ENCODE measurements at regions not wholly inside any gene's neighbourhood (a gene's known extent, or its start where the extent isn't known, plus 50 kb on each side); places are given as distances from the start of the nearest gene placed in this dataset.

DNA sequence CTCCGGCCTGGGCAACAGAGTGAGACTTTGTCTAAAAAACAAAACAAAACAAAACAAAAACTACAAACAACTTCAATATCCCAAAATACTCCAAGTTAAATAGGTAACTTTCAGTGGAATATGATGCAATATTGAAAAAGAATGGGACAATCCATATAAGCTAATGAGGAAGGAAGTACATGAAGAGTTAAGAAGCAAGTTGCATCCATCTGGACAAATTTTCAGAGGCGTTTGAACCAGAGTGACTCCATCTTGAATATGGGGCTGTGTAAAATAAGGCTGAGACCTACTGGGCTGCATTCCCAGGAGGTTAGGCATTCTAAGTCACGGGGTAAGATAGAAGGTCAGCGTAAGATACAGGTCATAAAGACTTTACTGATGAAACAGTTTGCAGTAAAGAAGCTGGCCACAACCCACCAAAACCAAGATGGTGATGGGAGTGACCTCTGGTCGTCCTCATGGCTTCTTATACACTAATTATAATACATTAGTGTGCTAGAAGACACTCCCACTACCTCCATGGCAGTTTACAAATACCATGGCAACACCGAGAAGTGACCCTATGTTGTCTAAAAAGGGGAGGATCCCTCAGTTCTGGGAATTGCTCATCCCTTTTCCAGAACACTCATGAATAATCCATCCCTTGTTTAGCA, 58.1 kb upstream of the LCTL start:
- intact Hi-C loops (cut with micrococcal nuclease) = no loop called here
- H2AFZ ChIP-seq (ENCODE audit: low read length) = no peak overlapping the region

DNA sequence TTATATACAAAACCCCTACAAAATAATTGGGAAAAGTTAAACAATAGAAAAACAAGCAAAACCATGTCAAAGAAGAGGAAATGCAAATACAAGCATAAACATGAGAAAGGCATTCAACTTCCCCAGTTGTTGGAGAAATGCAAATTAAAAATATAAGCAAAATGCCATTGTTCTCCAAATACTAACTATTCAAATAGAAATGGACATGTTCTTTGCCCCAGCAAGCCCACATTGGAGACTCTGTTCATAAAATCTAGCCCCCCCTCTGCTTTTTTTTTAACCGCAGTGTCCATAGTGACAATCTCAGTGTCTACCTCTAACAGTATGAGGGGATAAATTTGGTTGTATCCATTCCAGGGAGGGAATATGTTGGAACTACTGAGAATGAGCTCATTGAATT, 59.7 kb upstream of the LCTL start:
- Histone ChIP-seq H4K20me1 (ENCODE audit: low read length) (no peaks in the 10 kb centered on the region), H3K4me3 (ENCODE audit: low read length) (no peak overlapping the region), H3K4me1 (ENCODE audit: insufficient read depth, low read length) (no peaks in the 10 kb centered on the region), H3K79me2 (ENCODE audit: low read length) (no peaks in the 10 kb centered on the region), H3K9ac (ENCODE audit: low read length) (no peak overlapping the region), H3K9me3 (ENCODE audit: low read length) (no peaks in the 10 kb centered on the region), H3K27ac (ENCODE audit: low read length) (no peak overlapping the region), H3K4me2 (ENCODE audit: low read length) (no peak overlapping the region), H3F3A (ENCODE audit: low read length, unreplicated experiment) (no peaks in the 10 kb centered on the region), H2AFZ (ENCODE audit: low read length) (no peak overlapping the region), H3K27me3 (ENCODE audit: low read length) (no peaks in the 10 kb centered on the region), H3K9me2 (replicated peaks; ENCODE audit: low read length) (no peaks in the 10 kb centered on the region), H3K36me3 (ENCODE audit: low read depth, low read length) (no peaks in the 10 kb centered on the region)
- no peak for TF ChIP-seq EZH2 (IDR thresholded peaks at IDR 0.05; ENCODE audit: low read length, unreplicated experiment)
- TF ChIP-seq, protein P1, sequence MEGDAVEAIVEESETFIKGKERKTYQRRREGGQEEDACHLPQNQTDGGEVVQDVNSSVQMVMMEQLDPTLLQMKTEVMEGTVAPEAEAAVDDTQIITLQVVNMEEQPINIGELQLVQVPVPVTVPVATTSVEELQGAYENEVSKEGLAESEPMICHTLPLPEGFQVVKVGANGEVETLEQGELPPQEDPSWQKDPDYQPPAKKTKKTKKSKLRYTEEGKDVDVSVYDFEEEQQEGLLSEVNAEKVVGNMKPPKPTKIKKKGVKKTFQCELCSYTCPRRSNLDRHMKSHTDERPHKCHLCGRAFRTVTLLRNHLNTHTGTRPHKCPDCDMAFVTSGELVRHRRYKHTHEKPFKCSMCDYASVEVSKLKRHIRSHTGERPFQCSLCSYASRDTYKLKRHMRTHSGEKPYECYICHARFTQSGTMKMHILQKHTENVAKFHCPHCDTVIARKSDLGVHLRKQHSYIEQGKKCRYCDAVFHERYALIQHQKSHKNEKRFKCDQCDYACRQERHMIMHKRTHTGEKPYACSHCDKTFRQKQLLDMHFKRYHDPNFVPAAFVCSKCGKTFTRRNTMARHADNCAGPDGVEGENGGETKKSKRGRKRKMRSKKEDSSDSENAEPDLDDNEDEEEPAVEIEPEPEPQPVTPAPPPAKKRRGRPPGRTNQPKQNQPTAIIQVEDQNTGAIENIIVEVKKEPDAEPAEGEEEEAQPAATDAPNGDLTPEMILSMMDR (conservative IDR thresholded peaks at IDR 0.05; ENCODE audit: low read depth, low read length) = no peak
- TF ChIP-seq EZH2phosphoT487 (IDR thresholded peaks at IDR 0.05; ENCODE audit: borderline replicate concordance, low read length) = no peak
- no peak for ATAC-seq
- intact Hi-C loops (cut with micrococcal nuclease) = no loop called here
- BruUV-seq (replicated peaks) = no TSS peak
- CTCF ChIA-PET = no interaction called here
- POLR2A ChIA-PET (ENCODE audit: unreplicated experiment) = no interaction called here
- no peak for DNase-seq

More for the DNA sequence above, 58.1 kb upstream of the LCTL start:
- ChIA-PET CTCF (interaction anchor here (0.7 to 0.9 kb wide), 2 partner anchors 60 to 228 kb away, joined by 4 read pairs; no protein-coding TSS in a partner anchor), POLR2A (ENCODE audit: unreplicated experiment) (no interaction called here)
- Histone ChIP-seq H3K36me3 (ENCODE audit: low read depth, low read length) (no peaks in the 10 kb centered on the region), H3K4me3 (ENCODE audit: low read length) (no peak overlapping the region), H3K79me2 (ENCODE audit: low read length) (no peaks in the 10 kb centered on the region), H3K9me2 (replicated peaks; ENCODE audit: low read length) (no peaks in the 10 kb centered on the region), H3K4me1 (ENCODE audit: insufficient read depth, low read length) (peaks cover 4% of the 10 kb centered on the region; the same call in 1 of the 2 replicates), H3K9me3 (ENCODE audit: low read length) (no peaks in the 10 kb centered on the region), H3K27ac (ENCODE audit: low read length) (no peak overlapping the region), H4K20me1 (ENCODE audit: low read length) (no peaks in the 10 kb centered on the region), H3K27me3 (ENCODE audit: low read length) (no peaks in the 10 kb centered on the region), H3K9ac (ENCODE audit: low read length) (no peak overlapping the region), H3K4me2 (ENCODE audit: low read length) (no peak overlapping the region), H3F3A (ENCODE audit: low read length, unreplicated experiment) (no peaks in the 10 kb centered on the region)
- DNase-seq (no peak), ATAC-seq (no peak)
- TF ChIP-seq, protein P1 (conservative IDR thresholded peaks at IDR 0.05; ENCODE audit: low read depth, low read length) = no peak
- TF ChIP-seq EZH2 (IDR thresholded peaks at IDR 0.05; ENCODE audit: low read length, unreplicated experiment) = no peak
- no peak for TF ChIP-seq EZH2phosphoT487 (IDR thresholded peaks at IDR 0.05; ENCODE audit: borderline replicate concordance, low read length)
- BruUV-seq (replicated peaks) = no TSS peak

DNA sequence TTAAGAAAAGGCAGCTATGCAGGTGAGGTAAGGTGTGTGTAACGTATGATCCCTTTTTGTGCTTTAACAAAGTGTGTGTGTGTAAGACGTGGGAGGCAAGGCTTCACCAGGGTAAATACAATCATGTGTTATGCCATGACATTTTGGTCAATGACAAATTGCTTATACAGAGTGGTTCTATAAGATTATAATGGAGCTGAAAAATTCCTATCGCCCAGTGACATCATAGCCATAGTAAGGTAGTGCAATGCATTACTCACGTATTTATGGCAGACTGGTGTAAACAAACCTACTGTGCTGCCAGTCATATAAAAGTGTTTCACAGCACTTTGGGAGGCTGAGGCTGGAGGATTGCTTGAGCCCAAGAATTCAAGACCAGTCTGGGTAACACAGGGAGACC, 60.2 kb upstream of the LCTL start:
- Histone ChIP-seq H4K20me1 (ENCODE audit: low read length) (no peaks in the 10 kb centered on the region), H3K4me1 (ENCODE audit: insufficient read depth, low read length) (no peaks in the 10 kb centered on the region), H3K9me3 (ENCODE audit: low read length) (no peaks in the 10 kb centered on the region), H3K4me3 (ENCODE audit: low read length) (no peak overlapping the region), H3K4me2 (ENCODE audit: low read length) (no peak overlapping the region), H3F3A (ENCODE audit: low read length, unreplicated experiment) (no peaks in the 10 kb centered on the region), H3K9me2 (replicated peaks; ENCODE audit: low read length) (no peaks in the 10 kb centered on the region), H3K27me3 (ENCODE audit: low read length) (no peaks in the 10 kb centered on the region), H2AFZ (ENCODE audit: low read length) (no peak overlapping the region), H3K79me2 (ENCODE audit: low read length) (no peaks in the 10 kb centered on the region), H3K27ac (ENCODE audit: low read length) (no peak overlapping the region), H3K9ac (ENCODE audit: low read length) (no peak overlapping the region), H3K36me3 (ENCODE audit: low read depth, low read length) (no peaks in the 10 kb centered on the region)
- DNase-seq = peak; percentile 9
- TF ChIP-seq, protein P1 (conservative IDR thresholded peaks at IDR 0.05; ENCODE audit: low read depth, low read length) = no peak
- TF ChIP-seq EZH2 (IDR thresholded peaks at IDR 0.05; ENCODE audit: low read length, unreplicated experiment) (no peak), EZH2phosphoT487 (IDR thresholded peaks at IDR 0.05; ENCODE audit: borderline replicate concordance, low read length) (no peak)
- POLR2A ChIA-PET (ENCODE audit: unreplicated experiment) = no interaction called here
- peak; percentile 37; the same call in 1 of the 2 replicates for ATAC-seq
- CTCF ChIA-PET = no interaction called here
- intact Hi-C loops (cut with micrococcal nuclease) = no loop called here
- no TSS peak for BruUV-seq (replicated peaks)
